Heart left ventricle (tissue), 13 donors: ENCODE measurements at regions not wholly inside any gene's neighbourhood (a gene's known extent, or its start where the extent isn't known, plus 50 kb on each side); places are given as distances from the start of the nearest gene placed in this dataset.

Experiments
- POLR2A ChIP-seq, 2 donors: fragments of 450-650 bp; IDR thresholded peaks; one replicate each; pipeline ENCODE4 v1.6.1; 2017; ENCODE audit warnings: antibody characterized with exemption in 2 of 2, mild to moderate bottlenecking in 2 of 2, moderate library complexity in 2 of 2
- TF ChIP-seq, protein P1 (sequence below), 12 donors: fragments of 200-600 bp; sonication (generic) in 4 of 12; IDR thresholded peaks; one replicate each; pipeline versions ENCODE4 v1.5.0 to v1.8.0; 2018 to 2022; ENCODE audit warnings: antibody characterized with exemption in 12 of 12, mild to moderate bottlenecking in 5 of 12
- donor health status: ischemic (EF 13 %, LVEDD 7.1; RV severe dilation, severe dysfunction).
- donor health status: DM: no; HTN: yes; CAD: no.
- donor health status: DM: no; HTN: no; CAD: no.
- donor health status: ischemic (EF 25% LVEDD 6.9; RV normal size, moderate dysfunction).
- donor health status: ischemic (EF 25% LVEDD 5.7; RV mildly dilated, moderate dysfunction).
- donor health status: ischemic (EF 35%, LVEDD 5.7; RV mildly dilated, moderate dysfunction).
- donor health status: nonischemic (EF 11% LVEDD 7.7; RV severe dilation, severe dysfunction).
- donor health status: DM: yes; HTN: yes; CAD: no.
- donor health status: PGD.
- donor health status: ischemic (EF 29% LVEDD 5.4; RV normal size, mild dysfunction).
- donor health status: nonischemic (EF 23%, LVEDD 6.1; RV moderate dilation, normal function).

DNA sequence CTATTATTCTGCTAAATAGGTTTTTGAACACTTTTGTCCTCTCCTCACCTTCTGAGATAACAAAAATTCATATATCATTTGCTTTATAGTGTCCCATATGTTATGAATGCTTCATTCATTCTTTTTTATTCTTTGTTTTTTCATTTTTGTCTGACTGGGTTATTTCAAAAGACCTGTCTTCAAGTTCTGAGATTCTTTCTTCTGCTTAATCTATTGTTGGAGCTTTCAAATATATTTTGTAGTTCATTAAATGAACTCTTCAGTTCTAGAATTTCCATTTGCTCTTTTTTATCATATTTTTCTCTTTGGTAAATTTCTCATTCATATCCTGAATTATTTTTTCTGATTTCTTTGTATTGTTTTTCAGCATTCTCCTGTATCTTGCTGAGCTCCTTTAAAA, 53.1 kb upstream of the SCIN start:
- TF ChIP-seq, protein P1, sequence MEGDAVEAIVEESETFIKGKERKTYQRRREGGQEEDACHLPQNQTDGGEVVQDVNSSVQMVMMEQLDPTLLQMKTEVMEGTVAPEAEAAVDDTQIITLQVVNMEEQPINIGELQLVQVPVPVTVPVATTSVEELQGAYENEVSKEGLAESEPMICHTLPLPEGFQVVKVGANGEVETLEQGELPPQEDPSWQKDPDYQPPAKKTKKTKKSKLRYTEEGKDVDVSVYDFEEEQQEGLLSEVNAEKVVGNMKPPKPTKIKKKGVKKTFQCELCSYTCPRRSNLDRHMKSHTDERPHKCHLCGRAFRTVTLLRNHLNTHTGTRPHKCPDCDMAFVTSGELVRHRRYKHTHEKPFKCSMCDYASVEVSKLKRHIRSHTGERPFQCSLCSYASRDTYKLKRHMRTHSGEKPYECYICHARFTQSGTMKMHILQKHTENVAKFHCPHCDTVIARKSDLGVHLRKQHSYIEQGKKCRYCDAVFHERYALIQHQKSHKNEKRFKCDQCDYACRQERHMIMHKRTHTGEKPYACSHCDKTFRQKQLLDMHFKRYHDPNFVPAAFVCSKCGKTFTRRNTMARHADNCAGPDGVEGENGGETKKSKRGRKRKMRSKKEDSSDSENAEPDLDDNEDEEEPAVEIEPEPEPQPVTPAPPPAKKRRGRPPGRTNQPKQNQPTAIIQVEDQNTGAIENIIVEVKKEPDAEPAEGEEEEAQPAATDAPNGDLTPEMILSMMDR (IDR thresholded peaks at IDR 0.05) = no peak
- TF ChIP-seq POLR2A (IDR thresholded peaks at IDR 0.05) = no peak
